ENCODE measurements at regions not wholly inside any gene's neighbourhood (a gene's known extent, or its start where the extent isn't known, plus 50 kb on each side); places are given as distances from the start of the nearest gene placed in this dataset.

DNA sequence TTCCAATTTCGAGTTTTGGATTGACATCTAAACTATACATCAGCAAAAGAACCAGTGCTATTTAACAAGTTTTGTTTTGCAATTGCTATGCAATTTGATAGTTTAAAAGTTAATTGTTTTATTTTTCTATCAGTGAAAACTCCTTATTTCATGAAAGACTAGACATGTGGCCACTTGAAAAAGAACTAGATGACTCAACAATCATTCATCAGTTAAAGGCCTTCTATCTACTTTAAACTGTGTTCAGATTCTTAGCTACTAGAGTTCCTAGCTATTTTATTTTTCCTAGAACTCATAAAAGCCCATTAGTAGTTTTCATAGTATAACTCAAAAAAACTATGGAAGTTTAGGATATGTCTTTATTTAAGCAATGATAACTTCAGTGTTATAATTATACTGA is 104.6 kb upstream of the LSM8 start:
- no peak overlapping the region for H3K4me2 ChIP-seq
- H3K36me3 ChIP-seq: no peaks in the 10 kb centered on the region
- peaks cover 0 to 8% (median 0%) of the 10 kb centered on the region in 10 experiments; a peak in 3 of 20 replicates for H3K4me1 ChIP-seq
- H4K20me1 ChIP-seq: no peaks in the 10 kb centered on the region
- peaks cover 0 to 11% (median 0%) of the 10 kb centered on the region in 11 experiments; a peak in 4 of 22 replicates for H3K9me3 ChIP-seq (replicated peaks in 1 of 11)
- no peak overlapping the region for H3K27ac ChIP-seq
- H3K4me3 ChIP-seq: no peak overlapping the region
- H3K9ac ChIP-seq: no peak overlapping the region
- H3K27me3 ChIP-seq: no peaks in the 10 kb centered on the region
- TF ChIP-seq Cebpa-rat (IDR thresholded peaks at IDR 0.05): no peak

DNA sequence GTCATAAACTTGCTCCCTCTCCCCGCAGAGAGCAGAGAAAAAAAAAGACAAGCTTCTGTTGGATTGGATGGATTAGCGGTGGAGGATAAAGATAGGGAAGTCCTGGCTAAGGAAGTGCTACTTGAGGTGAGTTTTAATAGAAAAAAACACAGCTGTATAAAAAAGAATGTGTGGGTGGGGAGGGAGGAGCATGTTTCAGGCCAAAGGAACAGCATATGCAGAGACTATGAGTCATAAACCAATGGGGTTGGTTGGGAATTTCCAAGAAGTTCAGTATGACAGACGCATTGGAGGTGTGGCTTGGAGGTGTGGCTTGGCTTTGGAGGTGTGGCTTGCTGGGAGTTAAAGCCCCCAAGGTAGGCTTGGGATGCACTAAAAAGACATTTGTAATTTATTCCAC is 103.0 kb upstream of the LSM8 start:
- H3K4me2 ChIP-seq: peak overlapping the region in 2 of 11 experiments; percentile 2 to 30; a peak in 2 of 22 replicates

GRCh38 chr7:118082506-118082905 is 101.5 kb upstream of the LSM8 start:
- Histone ChIP-seq H3K9me3 (replicated peaks in 1 of 11) (peaks cover 0 to 11% (median 0%) of the 10 kb centered on the region in 11 experiments; a peak in 4 of 22 replicates), H3K36me3 (no peaks in the 10 kb centered on the region), H3K4me2 (no peak overlapping the region), H4K20me1 (no peaks in the 10 kb centered on the region), H3K27ac (no peak overlapping the region), H3K9ac (no peak overlapping the region), H3K27me3 (no peaks in the 10 kb centered on the region), H3K4me1 (peaks cover 0 to 8% (median 0%) of the 10 kb centered on the region in 10 experiments; a peak in 3 of 20 replicates), H3K4me3 (no peak overlapping the region)
- no peak for TF ChIP-seq Cebpa-rat (IDR thresholded peaks at IDR 0.05)

More for the DNA sequence above, 103.0 kb upstream of the LSM8 start:
- no peak for TF ChIP-seq Cebpa-rat (IDR thresholded peaks at IDR 0.05)
- H3K27ac ChIP-seq: no peak overlapping the region
- no peaks in the 10 kb centered on the region for H3K36me3 ChIP-seq
- no peaks in the 10 kb centered on the region for H3K27me3 ChIP-seq
- peaks cover 0 to 8% (median 0%) of the 10 kb centered on the region in 10 experiments; a peak in 3 of 20 replicates for H3K4me1 ChIP-seq
- no peaks in the 10 kb centered on the region for H4K20me1 ChIP-seq
- peaks cover 0 to 11% (median 0%) of the 10 kb centered on the region in 11 experiments; a peak in 4 of 22 replicates for H3K9me3 ChIP-seq (replicated peaks in 1 of 11)
- no peak overlapping the region for H3K9ac ChIP-seq
- no peak overlapping the region for H3K4me3 ChIP-seq

DNA sequence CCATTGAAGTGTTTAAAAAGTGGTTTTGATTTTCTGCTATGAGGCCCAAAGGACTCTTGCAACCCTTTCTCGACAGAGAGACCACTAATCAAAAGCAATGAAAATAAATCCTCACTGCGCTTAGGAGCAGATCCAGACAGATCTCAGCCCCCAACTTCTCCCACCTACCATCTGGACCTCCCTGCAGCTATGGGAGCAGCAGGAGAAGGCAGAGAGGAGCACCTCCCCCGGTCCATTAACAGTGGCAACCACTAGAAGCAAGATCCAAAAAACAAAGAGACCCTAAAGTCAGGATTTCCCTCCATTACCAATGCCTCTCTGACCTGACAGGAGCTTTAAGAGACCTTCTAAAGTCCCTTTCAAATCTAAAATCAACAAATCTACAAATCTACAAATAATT is 99.0 kb upstream of the LSM8 start:
- Histone ChIP-seq H4K20me1 (no peaks in the 10 kb centered on the region), H3K27me3 (no peaks in the 10 kb centered on the region), H3K4me3 (no peak overlapping the region), H3K4me1 (peaks cover 0 to 8% (median 0%) of the 10 kb centered on the region in 10 experiments; a peak in 3 of 20 replicates), H3K27ac (no peak overlapping the region), H3K9ac (no peak overlapping the region), H3K9me3 (replicated peaks in 1 of 11) (peaks cover 0 to 11% (median 0%) of the 10 kb centered on the region in 11 experiments; a peak in 4 of 22 replicates), H3K36me3 (no peaks in the 10 kb centered on the region), H3K4me2 (no peak overlapping the region)
- no peak for TF ChIP-seq Cebpa-rat (IDR thresholded peaks at IDR 0.05)

DNA sequence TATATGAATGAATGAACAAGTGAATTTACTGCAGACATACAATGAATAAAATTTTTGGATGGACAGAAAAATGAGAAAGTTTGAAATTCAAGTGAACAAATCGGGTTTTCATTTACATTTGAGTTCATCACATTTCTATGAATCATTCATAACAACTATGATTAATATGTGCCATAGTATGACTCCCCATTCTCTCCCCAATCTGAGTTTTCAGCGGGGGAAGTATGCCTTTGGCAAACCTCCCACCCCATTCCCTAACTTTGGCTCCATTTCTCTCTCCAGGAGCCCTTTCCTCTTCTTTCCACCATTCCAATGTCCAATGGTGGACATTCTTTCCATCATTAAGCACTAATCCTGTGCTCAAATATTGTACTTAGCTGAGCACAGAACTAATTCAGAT is 96.8 kb upstream of the LSM8 start:
- Histone ChIP-seq H3K27ac (no peak overlapping the region), H3K4me2 (no peak overlapping the region), H3K27me3 (no peaks in the 10 kb centered on the region), H3K4me1 (no peaks in the 10 kb centered on the region; a peak in 1 of 20 replicates), H3K4me3 (no peak overlapping the region), H3K36me3 (no peaks in the 10 kb centered on the region), H4K20me1 (no peaks in the 10 kb centered on the region), H3K9me3 (replicated peaks in 1 of 11) (no peaks in the 10 kb centered on the region), H3K9ac (no peak overlapping the region)
- TF ChIP-seq Cebpa-rat (IDR thresholded peaks at IDR 0.05): no peak

GRCh38 chr7:118094044-118094443 is 89.9 kb upstream of the LSM8 start:
- no peak overlapping the region for H3K4me3 ChIP-seq
- H3K4me1 ChIP-seq: peaks cover 0 to 10% (median 0%) of the 10 kb centered on the region in 10 experiments; a peak in 3 of 20 replicates
- H4K20me1 ChIP-seq: no peaks in the 10 kb centered on the region; a peak in 1 of 22 replicates
- no peak overlapping the region for H3K4me2 ChIP-seq
- TF ChIP-seq Cebpa-rat (IDR thresholded peaks at IDR 0.05): no peak
- H3K27ac ChIP-seq: no peak overlapping the region
- no peaks in the 10 kb centered on the region for H3K9me3 ChIP-seq (replicated peaks in 1 of 11)
- H3K27me3 ChIP-seq: no peaks in the 10 kb centered on the region
- no peaks in the 10 kb centered on the region for H3K36me3 ChIP-seq
- no peak overlapping the region for H3K9ac ChIP-seq

GRCh38 chr7:118104812-118105441 is 79.0 kb upstream of the LSM8 start:
- no peak for TF ChIP-seq Cebpa-rat (IDR thresholded peaks at IDR 0.05)

GRCh38 chr7:118109607-118110006 is 74.4 kb upstream of the LSM8 start:
- Histone ChIP-seq H3K9ac (no peak overlapping the region), H3K36me3 (no peaks in the 10 kb centered on the region), H3K9me3 (replicated peaks in 1 of 11) (peaks cover 7 to 15% (median 11%) of the 10 kb centered on the region in 11 experiments), H3K4me1 (peaks cover 0 to 27% (median 0%) of the 10 kb centered on the region in 10 experiments; a peak in 7 of 20 replicates), H3K27ac (peak overlapping the region in 2 of 11 experiments; percentile 40 to 52; a peak in 3 of 22 replicates), H3K4me3 (no peak overlapping the region), H3K27me3 (no peaks in the 10 kb centered on the region), H3K4me2 (peak overlapping the region in 3 of 11 experiments; percentile 49 to 62 (median 55); a peak in 4 of 22 replicates), H4K20me1 (no peaks in the 10 kb centered on the region)
- TF ChIP-seq Cebpa-rat (IDR thresholded peaks at IDR 0.05): no peak

More at GRCh38 chr7:118104812-118105441, 79.0 kb upstream of the LSM8 start:
- no peak overlapping the region for H3K9ac ChIP-seq
- no peak overlapping the region for H3K4me3 ChIP-seq
- no peak overlapping the region for H3K27ac ChIP-seq
- H3K4me1 ChIP-seq: peaks cover 0 to 11% (median 0%) of the 10 kb centered on the region in 10 experiments; a peak in 6 of 20 replicates
- H3K36me3 ChIP-seq: no peaks in the 10 kb centered on the region
- H3K4me2 ChIP-seq: no peak overlapping the region
- peaks cover 0 to 5% (median 0%) of the 10 kb centered on the region in 11 experiments; a peak in 1 of 22 replicates for H3K9me3 ChIP-seq (replicated peaks in 1 of 11)
- H3K27me3 ChIP-seq: no peaks in the 10 kb centered on the region
- H4K20me1 ChIP-seq: no peaks in the 10 kb centered on the region

DNA sequence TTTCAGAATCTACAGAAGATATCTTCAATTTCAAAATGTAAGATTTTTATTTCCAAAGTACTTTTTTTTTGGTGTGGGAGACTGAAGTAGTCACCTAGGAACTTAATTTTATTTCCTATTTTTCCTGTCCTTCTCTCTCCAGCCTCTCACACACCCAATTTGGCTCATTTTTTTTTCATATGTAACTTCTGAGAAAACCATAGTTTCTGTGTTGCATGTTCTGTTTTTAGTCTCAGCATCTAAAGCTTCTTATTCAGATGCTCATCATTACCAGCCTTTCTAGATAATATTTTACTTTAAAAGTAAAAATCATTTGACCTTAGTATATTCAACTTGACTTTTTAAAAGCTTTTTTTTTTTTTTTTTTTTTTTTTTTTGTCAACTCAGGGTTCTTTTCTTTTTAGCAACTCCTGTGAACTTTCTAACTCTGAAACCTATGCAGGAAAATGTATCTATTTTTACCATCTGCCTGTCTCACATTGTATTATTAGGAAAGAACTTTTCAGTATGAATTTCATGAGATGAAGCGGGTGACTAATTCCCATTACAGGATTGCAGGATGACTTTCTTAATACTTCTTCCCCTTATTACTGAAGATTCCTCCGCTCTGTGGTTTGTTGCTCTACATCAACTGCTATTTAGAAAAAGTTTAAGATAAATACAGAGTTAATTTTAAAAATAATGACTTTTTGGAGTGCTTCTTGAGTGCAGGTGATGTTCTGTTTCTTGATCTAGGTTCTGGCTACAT is 73.6 kb upstream of the LSM8 start:
- peaks cover 15 to 23% (median 19%) of the 10 kb centered on the region in 11 experiments for H3K9me3 ChIP-seq (replicated peaks in 1 of 11)
- H3K27me3 ChIP-seq: no peaks in the 10 kb centered on the region
- H3K27ac ChIP-seq: peak overlapping the region in 3 of 11 experiments; percentile 31 to 52 (median 41); a peak in 5 of 22 replicates
- H4K20me1 ChIP-seq: no peaks in the 10 kb centered on the region
- no peak overlapping the region for H3K9ac ChIP-seq
- H3K4me1 ChIP-seq: peaks cover 0 to 27% (median 0%) of the 10 kb centered on the region in 10 experiments; a peak in 7 of 20 replicates
- TF ChIP-seq Cebpa-rat (IDR thresholded peaks at IDR 0.05): no peak
- no peak overlapping the region for H3K4me3 ChIP-seq
- peak overlapping the region in 4 of 11 experiments; percentile 11 to 62 (median 52); a peak in 6 of 22 replicates for H3K4me2 ChIP-seq
- no peaks in the 10 kb centered on the region for H3K36me3 ChIP-seq

Measured in BLaER1 treated with 17β-estradiol and CSF1 and Interleukin-3, amounts not matched to agents 10 nM and 100 nM (cell line).